Fibroblast of lung (primary cell): ENCODE measurements at regions not wholly inside any gene's neighbourhood (a gene's known extent, or its start where the extent isn't known, plus 50 kb on each side); places are given as distances from the start of the nearest gene placed in this dataset.

Experiments used
- EZH2 ChIP-seq: IDR thresholded peaks from 2 replicates; pipeline ENCODE4 v1.5.1; 2012; ENCODE audit warnings: low read length, control low read depth, mild to moderate bottlenecking; ENCODE audit errors: missing control alignments
- TF ChIP-seq, protein P1 (sequence below), 2 donors: IDR thresholded peaks in 1 of 2; conservative IDR thresholded peaks in 1 of 2; 1 replicate in 1 of 2; 2 replicates in 1 of 2; pipeline ENCODE4 v1.5.1; 2011 to 2012; ENCODE audit warnings: low read length in 2 of 2, control low read depth in 1 of 2, inconsistent platforms in 1 of 2, low read depth in 1 of 2, mild to moderate bottlenecking in 1 of 2

DNA sequence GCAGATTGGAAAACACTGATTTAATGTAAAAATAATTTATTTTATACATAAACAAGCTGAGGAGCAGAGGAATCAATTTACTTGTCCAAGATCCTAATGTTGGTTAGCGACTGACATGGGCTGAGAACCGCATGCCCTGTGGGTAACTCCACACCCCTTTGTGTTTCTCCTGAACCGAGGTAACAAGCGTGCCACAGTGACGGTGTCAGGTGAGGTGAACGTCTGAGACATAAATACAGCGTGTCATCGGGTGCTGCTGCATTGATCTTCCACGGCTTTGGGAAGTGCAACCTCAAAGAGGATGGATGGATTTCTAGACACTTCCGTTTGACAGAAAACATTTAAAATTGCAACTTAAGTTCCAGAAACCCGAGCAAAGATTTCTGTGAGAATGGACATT lies 386.8 kb upstream of the ADARB2 start:
- TF ChIP-seq, protein P1, sequence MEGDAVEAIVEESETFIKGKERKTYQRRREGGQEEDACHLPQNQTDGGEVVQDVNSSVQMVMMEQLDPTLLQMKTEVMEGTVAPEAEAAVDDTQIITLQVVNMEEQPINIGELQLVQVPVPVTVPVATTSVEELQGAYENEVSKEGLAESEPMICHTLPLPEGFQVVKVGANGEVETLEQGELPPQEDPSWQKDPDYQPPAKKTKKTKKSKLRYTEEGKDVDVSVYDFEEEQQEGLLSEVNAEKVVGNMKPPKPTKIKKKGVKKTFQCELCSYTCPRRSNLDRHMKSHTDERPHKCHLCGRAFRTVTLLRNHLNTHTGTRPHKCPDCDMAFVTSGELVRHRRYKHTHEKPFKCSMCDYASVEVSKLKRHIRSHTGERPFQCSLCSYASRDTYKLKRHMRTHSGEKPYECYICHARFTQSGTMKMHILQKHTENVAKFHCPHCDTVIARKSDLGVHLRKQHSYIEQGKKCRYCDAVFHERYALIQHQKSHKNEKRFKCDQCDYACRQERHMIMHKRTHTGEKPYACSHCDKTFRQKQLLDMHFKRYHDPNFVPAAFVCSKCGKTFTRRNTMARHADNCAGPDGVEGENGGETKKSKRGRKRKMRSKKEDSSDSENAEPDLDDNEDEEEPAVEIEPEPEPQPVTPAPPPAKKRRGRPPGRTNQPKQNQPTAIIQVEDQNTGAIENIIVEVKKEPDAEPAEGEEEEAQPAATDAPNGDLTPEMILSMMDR (conservative IDR thresholded peaks at IDR 0.05 in 1 of 2, IDR thresholded peaks at IDR 0.05 in 1 of 2; ENCODE audit: low read depth in 1 of 2, low read length in 2 of 2): no peak
- no peak for TF ChIP-seq EZH2
